ENCODE measurements at regions not wholly inside any gene's neighbourhood (a gene's known extent, or its start where the extent isn't known, plus 50 kb on each side); places are given as distances from the start of the nearest gene placed in this dataset.

- TF ChIP-seq POLR2A (IDR thresholded peaks at IDR 0.05): no peak
- no peak for TF ChIP-seq CTCF (IDR thresholded peaks at IDR 0.05)
Observed at GRCh38 chr21:25244735-25245134, 362.5 kb downstream of the MRPL39 start.

Measured in body of pancreas (tissue), 4 donors.